ENCODE measurements at regions not wholly inside any gene's neighbourhood (a gene's known extent, or its start where the extent isn't known, plus 50 kb on each side); places are given as distances from the start of the nearest gene placed in this dataset.

GRCh38 chr1:63010913-63011660, 227.2 kb downstream of the ATG4C start (continued):
- no peak for TF ChIP-seq ZNF518B (CRISPR knock-in tag; IDR thresholded peaks at IDR 0.05)
- TF ChIP-seq HNRNPL (IDR thresholded peaks at IDR 0.05; ENCODE audit: low read depth, low read length), result no peak

DNA sequence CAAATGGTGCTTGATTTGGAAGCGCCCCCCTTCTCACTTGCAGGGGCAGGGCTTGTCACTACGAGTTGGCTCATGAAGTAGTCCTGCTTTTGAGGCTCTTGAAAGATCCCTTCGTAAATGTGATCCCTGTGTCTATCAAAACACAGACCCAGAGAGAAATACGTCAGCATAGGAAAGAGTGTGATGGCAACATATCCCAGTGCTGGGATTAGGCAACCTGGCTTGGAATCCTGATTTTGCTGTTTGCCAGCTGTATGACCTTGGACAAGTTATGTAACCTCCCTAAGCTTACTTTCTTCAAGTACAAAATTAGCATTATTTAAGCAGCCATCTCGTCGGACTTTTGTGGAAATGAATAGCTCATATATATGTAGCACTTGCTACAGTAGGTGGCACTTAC, 228.4 kb downstream of the ATG4C start:
- ATAC-seq (no peak), DNase-seq (ENCODE audit: extremely low read depth in 1 of 4, low spot score in 3 of 4) (no peak), FAIRE-seq (no peak)
- ChIA-PET CTCF (ENCODE audit: low intra/inter-chr PET ratio) (no interaction called here), POLR2A (no interaction called here)
- BruUV-seq (replicated peaks), result no TSS peak
- no peaks in the 10 kb centered on the region for H3K4me1 ChIP-seq (replicated peaks in 1 of 2; ENCODE audit: control insufficient read depth in 2 of 2, insufficient read depth in 2 of 2, low read length in 2 of 2)
- H3K27ac ChIP-seq (ENCODE audit: extremely low read depth, low read depth, low read length), result no peak overlapping the region
- no peaks in the 10 kb centered on the region for H3K36me3 ChIP-seq (ENCODE audit: control insufficient read depth, insufficient read depth, low read length)
- H2AFZ ChIP-seq (ENCODE audit: low read depth, low read length), result no peak overlapping the region
- peaks cover 4 to 5% of the 10 kb centered on the region in 2 experiments; a peak in 3 of 5 replicates for H3K27me3 ChIP-seq (ENCODE audit: control insufficient read depth in 2 of 2, insufficient read depth in 2 of 2, low read length in 2 of 2)
- H3K4me3 ChIP-seq, result no peak overlapping the region
- no peak for TF ChIP-seq MBD2 (IDR thresholded peaks at IDR 0.05; ENCODE audit: borderline replicate concordance, low read depth)
- no peak for TF ChIP-seq ILK (tag; IDR thresholded peaks at IDR 0.05; ENCODE audit: borderline replicate concordance, low read depth)
- TF ChIP-seq CEBPG (CRISPR knock-in tag; IDR thresholded peaks at IDR 0.05), result no peak
- TF ChIP-seq CEBPG (tag; conservative IDR thresholded peaks at IDR 0.05 in 1 of 2, IDR thresholded peaks at IDR 0.05 in 1 of 2), result no peak
- no peak for TF ChIP-seq ZNF707 (CRISPR knock-in tag; conservative IDR thresholded peaks at IDR 0.05)
- TF ChIP-seq NONO (IDR thresholded peaks at IDR 0.05; ENCODE audit: low read depth in 2 of 2, low read length in 1 of 2), result no peak
- TF ChIP-seq ELF1 (tag; IDR thresholded peaks at IDR 0.05), result no peak
- TF ChIP-seq TCF15 (CRISPR knock-in tag; IDR thresholded peaks at IDR 0.05), result no peak
- no peak for TF ChIP-seq ZC3H8 (IDR thresholded peaks at IDR 0.05)
- TF ChIP-seq NFE2 (IDR thresholded peaks at IDR 0.05; ENCODE audit: low read depth), result no peak
- no peak for TF ChIP-seq RFX1 (IDR thresholded peaks at IDR 0.05)
- no peak for TF ChIP-seq RB1 (IDR thresholded peaks at IDR 0.05; ENCODE audit: low read depth)
- TF ChIP-seq, protein P1, sequence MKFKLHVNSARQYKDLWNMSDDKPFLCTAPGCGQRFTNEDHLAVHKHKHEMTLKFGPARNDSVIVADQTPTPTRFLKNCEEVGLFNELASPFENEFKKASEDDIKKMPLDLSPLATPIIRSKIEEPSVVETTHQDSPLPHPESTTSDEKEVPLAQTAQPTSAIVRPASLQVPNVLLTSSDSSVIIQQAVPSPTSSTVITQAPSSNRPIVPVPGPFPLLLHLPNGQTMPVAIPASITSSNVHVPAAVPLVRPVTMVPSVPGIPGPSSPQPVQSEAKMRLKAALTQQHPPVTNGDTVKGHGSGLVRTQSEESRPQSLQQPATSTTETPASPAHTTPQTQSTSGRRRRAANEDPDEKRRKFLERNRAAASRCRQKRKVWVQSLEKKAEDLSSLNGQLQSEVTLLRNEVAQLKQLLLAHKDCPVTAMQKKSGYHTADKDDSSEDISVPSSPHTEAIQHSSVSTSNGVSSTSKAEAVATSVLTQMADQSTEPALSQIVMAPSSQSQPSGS (CRISPR knock-in tag; IDR thresholded peaks at IDR 0.05), result no peak
- 0% methylated on average over 6 of the region's 6 CpGs for WGBS (ENCODE audit: insufficient coverage, low coverage, missing lambda C conversion rate)
- no peaks in the 10 kb centered on the region for H3K9me1 ChIP-seq (ENCODE audit: control insufficient read depth, insufficient read depth, low read length)
- no peaks in the 10 kb centered on the region for H4K20me1 ChIP-seq (replicated peaks; ENCODE audit: control insufficient read depth, insufficient read depth, low read length)
- H3K79me2 ChIP-seq (ENCODE audit: control insufficient read depth, insufficient read depth, low read length), result no peaks in the 10 kb centered on the region
- H3K9ac ChIP-seq (ENCODE audit: insufficient read depth in 1 of 2, low read depth in 2 of 2, low read length in 2 of 2), result no peak overlapping the region
- H3K9me3 ChIP-seq (replicated peaks; ENCODE audit: control insufficient read depth, insufficient read depth, low read depth, low read length), result no peaks in the 10 kb centered on the region; the same call in 1 of the 2 replicates
- in situ Hi-C loops (cut with MboI) (no loop called here), intact Hi-C loops (cut with micrococcal nuclease) (no loop called here)
- H3K4me2 ChIP-seq (ENCODE audit: insufficient read depth, low read length), result no peak overlapping the region

Data from K562 (cell line).